HG03159 (cell line): ENCODE measurements at regions not wholly inside any gene's neighbourhood (a gene's known extent, or its start where the extent isn't known, plus 50 kb on each side); places are given as distances from the start of the nearest gene placed in this dataset.
"Not testable (repeated sequence)": the region's sequence is repeated elsewhere in the genome, so short reads cannot be mapped to it uniquely, and the experiment has no call there.

Source experiments
- ATAC-seq: cut with Tn5 transposase; IDR thresholded peaks from one replicate; pipeline ENCODE4 v1.9.1; 2021; ENCODE audit warnings: mild to moderate bottlenecking, moderate library complexity; ENCODE audit not compliant: unreplicated experiment

DNA sequence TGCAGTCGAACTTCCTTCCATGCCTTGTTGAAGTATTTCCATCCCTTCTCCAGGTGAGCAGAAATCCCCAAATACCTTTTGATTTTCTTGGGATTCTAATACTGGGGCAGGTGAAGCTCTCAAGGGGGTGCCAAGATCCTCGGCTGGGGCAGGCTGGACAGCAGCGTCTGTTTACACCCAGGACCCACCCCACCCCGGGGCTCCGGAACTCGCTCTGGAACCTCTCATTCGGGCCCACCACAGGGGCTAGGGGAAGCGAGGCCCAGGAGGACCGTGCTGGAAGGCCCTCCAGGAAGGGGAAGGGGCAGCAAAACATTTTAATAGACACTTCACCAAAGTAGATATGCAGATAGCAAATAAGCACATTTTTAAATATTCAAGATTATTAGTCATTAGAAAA lies 161.9 kb upstream of the GORAB start:
- no peak for ATAC-seq

DNA sequence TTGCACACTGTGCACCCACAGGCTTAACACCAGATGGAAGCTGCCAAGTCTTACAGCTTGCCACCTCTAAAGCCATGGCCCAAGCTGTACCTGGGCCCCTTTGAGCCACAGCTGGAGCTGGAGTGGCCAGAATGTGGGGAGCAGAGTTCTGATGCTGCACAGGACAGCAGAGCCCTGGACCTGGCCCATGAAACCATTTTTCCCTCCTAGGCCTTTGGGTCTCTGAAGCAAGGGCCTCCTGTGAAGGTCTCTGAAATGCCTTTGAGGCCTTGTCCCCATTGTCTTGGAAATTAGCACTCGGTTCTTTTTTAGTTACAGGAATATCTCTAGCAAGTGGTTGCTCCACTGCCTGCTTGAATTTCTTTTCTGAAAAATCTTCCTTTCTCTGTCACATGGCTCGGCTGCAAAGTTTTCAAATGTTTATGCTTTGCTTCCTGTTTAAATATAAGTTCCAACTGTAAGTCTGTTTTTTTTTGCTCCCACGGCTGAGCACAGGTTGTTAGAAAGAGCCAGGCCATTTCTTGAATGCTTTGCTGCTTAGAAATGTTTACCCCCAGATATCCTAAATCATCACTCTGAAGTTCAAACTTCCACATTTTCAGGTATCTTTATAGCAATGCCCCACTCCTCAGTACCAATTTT lies 156.8 kb upstream of the GORAB start:
- no peak for ATAC-seq

DNA sequence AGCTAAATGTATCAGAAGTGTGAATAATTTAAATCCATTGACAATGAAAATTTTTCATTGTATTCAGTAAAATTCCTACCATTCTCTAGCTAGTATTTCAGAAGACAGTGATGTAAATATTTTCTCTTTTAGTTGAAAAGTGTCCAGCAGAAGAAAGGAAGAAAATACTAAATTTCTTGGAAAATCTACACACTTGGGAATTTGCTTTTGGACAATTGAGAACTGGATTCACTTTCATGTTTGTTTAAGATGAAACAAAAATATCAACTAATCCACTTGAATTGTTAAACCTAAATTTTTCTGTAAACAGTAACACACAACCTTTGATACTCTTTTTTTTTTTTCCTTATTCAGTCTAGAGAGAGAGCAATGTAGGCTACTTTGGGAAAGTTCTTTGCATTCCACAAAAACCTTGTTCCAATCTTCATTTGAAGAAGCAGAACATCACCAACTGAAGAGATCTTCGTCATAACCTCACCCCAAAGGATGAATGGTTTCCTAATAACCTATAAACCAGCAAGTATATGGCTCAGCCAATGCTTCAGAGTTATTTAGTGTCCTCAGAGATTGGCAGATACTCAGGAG lies 155.1 kb upstream of the GORAB start:
- ATAC-seq = no peak

DNA sequence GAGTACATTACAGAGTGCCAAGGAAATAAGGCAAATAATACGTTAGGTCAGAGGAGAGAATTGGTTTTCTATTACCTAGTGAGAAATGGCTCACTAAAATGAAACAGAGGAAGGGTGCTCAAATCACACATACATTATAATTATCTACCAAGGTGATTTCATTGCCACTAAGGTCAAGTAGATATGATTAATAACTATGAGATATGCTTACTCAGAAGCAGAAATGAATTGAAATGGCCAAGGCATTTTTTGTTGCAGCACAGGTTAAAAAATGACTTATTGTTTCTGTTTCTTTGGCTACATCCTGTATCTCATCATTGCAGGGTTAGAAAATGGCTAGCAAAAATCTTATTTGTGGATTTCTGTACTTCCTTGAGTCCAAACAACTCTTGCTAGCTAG lies 154.5 kb upstream of the GORAB start:
- peak; percentile 80 for ATAC-seq

DNA sequence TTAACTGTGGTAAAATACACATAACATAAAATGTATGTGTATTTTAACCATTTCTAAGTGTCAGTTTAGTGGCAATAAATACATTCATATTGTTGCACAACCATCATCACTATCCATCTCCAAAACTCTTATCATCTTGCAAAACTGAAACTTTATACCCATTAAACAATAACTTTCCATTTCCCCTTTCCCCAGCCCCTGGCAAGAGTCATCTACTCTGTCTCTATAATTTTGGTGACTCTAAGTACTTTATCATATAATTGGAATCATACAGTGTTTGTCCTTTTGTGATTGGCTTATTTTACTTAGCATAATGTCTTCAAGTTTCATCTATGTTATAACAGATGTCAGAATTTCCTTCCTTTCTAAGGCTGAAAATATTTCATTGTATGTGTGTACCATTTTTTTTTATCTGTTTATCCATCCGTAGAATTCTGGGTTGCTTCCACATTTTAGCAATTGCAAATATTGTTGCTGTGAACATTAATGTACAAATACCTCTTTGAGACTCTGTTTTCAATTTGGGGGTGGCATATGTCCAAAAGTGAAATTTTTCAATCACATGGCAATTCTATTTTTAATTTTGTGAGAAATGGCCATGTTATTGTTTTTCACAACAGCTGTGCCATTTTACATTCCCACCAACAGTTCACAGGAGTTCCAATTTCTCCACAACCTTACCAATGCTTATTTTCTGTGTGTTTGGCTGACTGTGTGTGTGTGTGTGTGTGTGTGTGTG lies 153.9 kb upstream of the GORAB start:
- no peak for ATAC-seq

DNA sequence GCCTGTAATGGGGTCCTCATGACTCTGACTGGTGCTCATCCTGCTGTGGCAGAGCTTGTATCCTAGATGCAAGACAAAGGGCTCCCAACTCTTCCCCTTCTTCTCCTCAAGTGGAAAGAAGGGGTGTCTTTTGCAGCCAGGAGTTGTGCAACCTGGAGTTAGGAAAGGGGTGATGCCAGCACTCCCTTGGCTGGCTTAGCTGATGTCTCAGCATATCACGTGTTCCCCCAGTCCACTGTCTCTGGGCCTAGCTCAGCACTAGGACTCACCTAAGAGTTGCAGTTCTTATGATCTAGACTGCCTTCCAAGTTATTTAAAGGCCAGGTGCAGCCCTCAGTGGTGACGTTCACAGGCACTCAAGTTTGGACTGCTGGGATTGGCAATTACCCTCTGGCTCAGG lies 146.2 kb upstream of the GORAB start:
- ATAC-seq = no peak

GRCh38 chr1:170388489-170388888 lies 143.5 kb upstream of the GORAB start:
- ATAC-seq = no peak

DNA sequence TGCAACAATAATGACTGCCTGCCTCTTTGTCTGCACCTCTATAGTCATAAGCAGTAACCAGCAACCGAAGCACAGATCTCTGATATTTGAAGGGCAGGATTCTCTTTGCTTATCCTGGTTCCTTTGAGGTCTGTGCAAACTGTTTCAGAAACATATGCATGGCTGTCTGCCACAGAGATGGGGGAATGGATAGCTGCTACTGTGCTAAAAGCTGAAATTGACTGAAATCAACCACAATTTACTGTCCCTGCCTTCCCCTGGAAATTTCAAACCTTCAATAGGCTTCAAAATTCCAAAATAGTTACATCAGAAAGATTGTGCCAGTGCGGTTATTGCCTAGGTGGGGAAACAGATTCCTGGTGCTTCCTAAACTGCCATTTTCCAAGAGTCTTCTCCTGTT lies 136.8 kb upstream of the GORAB start:
- no peak for ATAC-seq

DNA sequence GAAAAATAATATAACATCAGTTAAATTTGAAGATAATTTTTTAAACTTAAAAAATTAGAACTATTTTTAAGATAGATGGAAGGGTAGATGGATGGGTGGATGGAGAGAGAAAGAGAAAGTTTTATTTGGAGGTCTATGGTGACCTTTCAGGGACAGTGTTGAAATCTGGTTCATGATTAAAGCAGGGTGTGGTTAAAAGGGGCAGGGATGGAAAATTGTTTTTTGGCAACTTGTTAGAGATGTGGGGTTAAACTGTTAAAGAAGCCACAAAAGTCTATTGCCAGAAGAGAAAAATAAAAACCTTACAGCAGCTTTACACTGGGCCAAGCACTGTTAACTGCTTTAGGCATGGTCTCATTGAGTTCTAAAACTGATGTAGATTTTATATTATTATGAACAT lies 134.9 kb upstream of the GORAB start:
- ATAC-seq = no peak

DNA sequence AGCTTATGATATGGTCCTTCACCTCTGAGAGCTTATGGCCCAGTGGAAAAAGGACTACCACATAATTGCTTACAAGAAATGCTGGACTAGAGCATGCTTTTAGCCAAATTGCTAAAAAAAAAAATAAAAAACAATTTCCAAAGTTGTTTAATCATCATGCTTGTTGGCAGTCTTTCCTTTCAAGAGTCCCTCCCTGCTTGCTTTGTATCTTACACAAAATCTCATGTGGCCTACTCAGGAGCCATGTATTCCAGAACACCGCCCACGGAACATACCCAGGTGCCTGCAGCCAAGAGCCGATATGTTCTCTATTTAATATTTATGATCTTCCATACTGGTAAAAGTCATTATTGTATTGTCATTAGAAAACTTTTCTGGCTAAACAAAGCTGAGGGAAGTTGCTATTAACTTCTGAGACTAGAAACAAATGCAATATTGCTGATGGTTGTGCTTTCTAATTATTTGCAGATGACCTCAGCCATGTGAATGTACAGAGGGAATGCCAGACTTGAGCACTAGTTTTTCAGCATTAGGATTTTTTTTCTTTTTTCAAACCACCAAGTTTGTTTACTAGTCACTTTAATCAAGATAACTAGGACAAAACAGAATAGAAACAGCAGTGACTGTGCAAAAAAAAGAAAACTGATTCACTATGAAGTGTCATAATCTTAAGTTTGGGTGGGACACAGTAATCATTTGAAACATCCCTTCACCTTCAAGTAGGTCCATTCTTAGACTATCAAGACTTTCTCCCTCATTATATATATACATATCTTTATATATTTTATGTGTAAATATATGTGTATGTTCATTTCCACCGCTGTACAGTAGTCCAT lies 129.3 kb upstream of the GORAB start:
- no peak for ATAC-seq

- ATAC-seq = no peak
Observed at GRCh38 chr1:170407138-170407537, 124.8 kb upstream of the GORAB start.

DNA sequence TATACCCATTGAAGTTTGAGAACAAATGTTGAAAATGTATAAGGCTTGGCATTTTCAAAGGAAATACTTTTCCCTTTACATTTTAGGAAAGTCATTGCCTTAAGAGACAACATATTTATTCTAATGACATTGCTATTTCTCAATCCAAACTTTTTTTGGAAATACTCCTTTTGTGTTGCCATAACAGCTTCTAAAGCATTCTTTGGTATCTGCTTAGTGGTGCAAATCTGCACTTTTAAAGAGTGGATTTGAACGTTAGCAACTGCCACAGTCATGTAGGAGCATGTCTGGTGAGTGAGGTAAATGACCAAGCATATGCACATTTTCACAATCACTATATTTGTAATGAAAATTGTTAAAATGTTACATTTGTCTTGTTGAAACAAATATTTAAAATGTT lies 124.4 kb upstream of the GORAB start:
- ATAC-seq = no peak

GRCh38 chr1:170410401-170411166 lies 121.4 kb upstream of the GORAB start:
- ATAC-seq = no peak

- ATAC-seq = no peak
Observed at GRCh38 chr1:170414989-170415709, 116.8 kb upstream of the GORAB start.

GRCh38 chr1:170415710-170416372 lies 116.1 kb upstream of the GORAB start:
- ATAC-seq = no peak

DNA sequence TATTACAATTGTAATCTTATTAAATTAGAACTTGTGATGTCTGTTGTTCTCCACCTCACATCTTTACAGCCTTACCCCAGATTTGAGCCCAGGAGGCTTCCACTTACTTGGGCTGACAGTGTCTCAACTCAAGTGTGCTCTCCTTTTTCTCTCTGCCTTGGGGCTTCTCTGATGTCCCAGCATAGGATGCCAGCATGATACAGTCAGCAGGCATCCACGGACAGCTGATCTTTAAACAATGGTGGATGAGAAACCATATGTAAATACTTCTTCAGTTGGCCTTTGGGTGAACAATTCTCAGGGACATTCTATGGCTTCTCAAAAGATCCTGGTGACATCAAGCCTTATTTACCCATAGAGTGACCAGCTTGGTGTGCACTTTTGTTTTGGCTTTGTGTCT lies 107.6 kb upstream of the GORAB start:
- no peak for ATAC-seq

DNA sequence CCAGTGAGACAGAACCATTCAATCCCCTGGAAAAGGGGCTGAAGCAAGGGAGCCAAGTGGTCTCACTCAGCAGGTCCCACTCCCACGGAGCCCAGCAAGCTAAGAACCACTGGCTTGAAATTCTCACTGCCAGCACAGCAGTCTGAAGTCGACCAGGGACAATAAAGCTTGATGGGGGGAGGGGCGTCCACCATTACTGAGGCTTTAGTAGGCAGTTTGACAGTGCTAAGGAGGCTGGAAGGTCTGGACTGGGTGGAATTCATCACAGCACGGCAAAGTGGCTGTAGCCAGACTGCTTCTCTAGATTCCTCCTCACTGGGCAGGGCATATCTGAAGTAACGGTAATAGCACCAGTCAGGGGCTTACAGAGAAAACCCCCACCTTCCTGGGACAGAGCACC lies 105.4 kb upstream of the GORAB start:
- no peak for ATAC-seq

DNA sequence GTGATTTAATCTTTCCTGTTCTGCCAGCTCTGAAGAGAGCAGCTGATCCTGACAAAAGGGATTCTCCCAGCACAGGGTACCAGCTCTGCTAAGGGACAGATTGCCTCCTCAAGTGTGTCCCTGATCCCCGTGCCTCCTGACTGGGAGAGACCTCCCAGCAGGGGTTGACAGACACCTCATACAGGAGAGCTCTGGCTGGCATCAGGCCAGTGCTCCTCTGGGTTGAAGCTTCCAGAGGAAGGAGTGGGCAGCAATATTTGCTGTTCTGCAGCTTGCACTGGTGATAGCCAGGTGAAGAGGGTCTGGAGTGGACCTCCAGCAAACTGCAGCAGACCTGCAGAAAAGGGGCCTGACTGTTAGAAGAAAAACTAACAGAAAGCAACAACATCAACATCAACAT lies 105.0 kb upstream of the GORAB start:
- not testable (repeated sequence) for ATAC-seq

DNA sequence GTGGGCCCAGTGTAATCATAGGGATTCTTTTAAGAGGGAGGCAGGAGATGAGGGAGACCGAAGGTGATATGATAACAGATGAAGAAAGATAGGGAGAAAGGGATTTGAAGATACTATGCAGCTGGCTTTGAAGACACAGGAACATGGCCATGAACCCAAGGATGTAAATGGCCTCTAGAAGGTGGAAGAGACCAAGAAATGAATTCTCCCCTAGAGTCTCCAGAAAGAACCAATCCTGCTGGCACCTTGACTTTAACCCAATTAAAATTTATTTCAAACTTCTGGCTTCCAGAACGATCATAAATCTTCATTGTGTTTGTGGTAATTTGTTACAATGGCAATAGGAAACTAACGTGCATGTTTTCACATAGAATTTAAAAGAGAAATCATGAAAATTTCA lies 95.0 kb upstream of the GORAB start:
- ATAC-seq = no peak

DNA sequence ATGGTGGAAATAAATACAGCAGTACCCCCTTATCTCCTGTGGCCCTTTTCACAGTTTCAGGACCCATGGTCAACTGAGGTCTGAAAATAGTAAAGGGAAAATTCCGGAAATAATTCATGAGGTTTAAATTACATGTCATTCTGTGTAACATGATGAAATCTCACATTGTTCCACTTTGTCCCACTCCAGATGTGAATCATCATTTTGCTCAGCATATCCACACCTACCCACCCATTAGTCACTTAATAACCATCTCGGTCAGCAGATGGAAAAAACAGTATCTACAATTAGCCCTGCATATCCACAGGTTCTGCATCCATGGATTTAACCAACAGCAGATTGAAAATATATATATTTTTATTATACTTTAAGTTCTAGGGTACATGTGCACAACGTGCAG lies 86.9 kb upstream of the GORAB start:
- no peak for ATAC-seq
